ENCODE measurements at regions not wholly inside any gene's neighbourhood (a gene's known extent, or its start where the extent isn't known, plus 50 kb on each side); places are given as distances from the start of the nearest gene placed in this dataset.

- Mint-ChIP-seq H3K4me3 (no peak overlapping the region), H3K9me3 (ENCODE audit: insufficient read depth) (no peaks in the 10 kb centered on the region), H3K27me3 (no peaks in the 10 kb centered on the region), H3K4me1 (peaks cover 6% of the 10 kb centered on the region), H3K27ac (no peak overlapping the region)
- H3K27ac ChIP-seq (ENCODE audit: low read length in 2 of 2): no peak overlapping the region
- no peaks in the 10 kb centered on the region for H3K9me3 ChIP-seq (ENCODE audit: control extremely low read depth in 1 of 3, control insufficient read depth in 2 of 3, insufficient read depth in 1 of 3, low read length in 2 of 3)
- no peaks in the 10 kb centered on the region for H3K79me2 ChIP-seq (ENCODE audit: control insufficient read depth, insufficient read depth, low read length)
- no peak for ATAC-seq (ENCODE audit: low read depth)
- POLR2A ChIA-PET: no interaction called here
- H3K4me2 ChIP-seq (replicated peaks; ENCODE audit: low read depth, low read length, poor library complexity, severe bottlenecking): no peak overlapping the region
- peaks cover 0 to 5% of the 10 kb centered on the region in 2 donors for H3K4me1 ChIP-seq (ENCODE audit: control insufficient read depth in 2 of 2, insufficient read depth in 2 of 2, low read length in 2 of 2)
- no peak overlapping the region for H2AFZ ChIP-seq (ENCODE audit: insufficient read depth, low read depth, low read length, poor library complexity, severe bottlenecking)
- intact Hi-C loops (cut with micrococcal nuclease): no loop called here
- H3K36me3 ChIP-seq (replicated peaks in 1 of 2; ENCODE audit: control extremely low read depth in 1 of 2, control insufficient read depth in 1 of 2, extremely low read depth in 1 of 2, insufficient read depth in 2 of 2, low read length in 1 of 2): no peaks in the 10 kb centered on the region
- 79% methylated on average over 4 of the region's 4 CpGs for WGBS (ENCODE audit: insufficient coverage)
- H3K9ac ChIP-seq (ENCODE audit: low read length): no peak overlapping the region
- no peak for DNase-seq
- CTCF ChIA-PET: no interaction called here
- no peaks in the 10 kb centered on the region for H3K27me3 ChIP-seq (replicated peaks in 1 of 4; ENCODE audit: control extremely low read depth in 1 of 4, control insufficient read depth in 3 of 4, insufficient read depth in 4 of 4, low read length in 3 of 4)
- TF ChIP-seq CTCF (IDR thresholded peaks at IDR 0.05): no peak
- no peak for TF ChIP-seq EZH2 (IDR thresholded peaks at IDR 0.05; ENCODE audit: borderline replicate concordance, insufficient read depth, low read depth, low read length, poor library complexity, severe bottlenecking)
- H3K4me3 ChIP-seq (ENCODE audit: control extremely low read depth in 1 of 5, extremely low read depth in 1 of 5, insufficient read depth in 1 of 5, low read depth in 2 of 5, low read length in 4 of 5): no peak overlapping the region
- no peaks in the 10 kb centered on the region for H4K20me1 ChIP-seq (ENCODE audit: control insufficient read depth, insufficient read depth, low read length, poor library complexity, severe bottlenecking)
Observed at GRCh38 chr3:35523074-35523473, 116.3 kb upstream of the ARPP21 start.

- no CpG with 5 or more reads among the region's 4 CpGs for WGBS (ENCODE audit: insufficient coverage)
- no peak for ATAC-seq (ENCODE audit: low read depth)
- no peaks in the 10 kb centered on the region for H3K9me3 ChIP-seq (ENCODE audit: control extremely low read depth in 1 of 3, control insufficient read depth in 2 of 3, insufficient read depth in 1 of 3, low read length in 2 of 3)
- intact Hi-C loops (cut with micrococcal nuclease): no loop called here
- CTCF ChIA-PET: no interaction called here
- H3K4me1 ChIP-seq (ENCODE audit: control insufficient read depth in 2 of 2, insufficient read depth in 2 of 2, low read length in 2 of 2): peaks cover 0 to 5% of the 10 kb centered on the region in 2 donors
- H3K79me2 ChIP-seq (ENCODE audit: control insufficient read depth, insufficient read depth, low read length): no peaks in the 10 kb centered on the region
- no peak overlapping the region for H3K4me3 ChIP-seq (ENCODE audit: control extremely low read depth in 1 of 5, extremely low read depth in 1 of 5, insufficient read depth in 1 of 5, low read depth in 2 of 5, low read length in 4 of 5)
- no peaks in the 10 kb centered on the region for H4K20me1 ChIP-seq (ENCODE audit: control insufficient read depth, insufficient read depth, low read length, poor library complexity, severe bottlenecking)
- H3K36me3 ChIP-seq (replicated peaks in 1 of 2; ENCODE audit: control extremely low read depth in 1 of 2, control insufficient read depth in 1 of 2, extremely low read depth in 1 of 2, insufficient read depth in 2 of 2, low read length in 1 of 2): no peaks in the 10 kb centered on the region
- no peak overlapping the region for H3K4me3 Mint-ChIP-seq
- POLR2A ChIA-PET: no interaction called here
- no peaks in the 10 kb centered on the region for H3K9me3 Mint-ChIP-seq (ENCODE audit: insufficient read depth)
- peaks cover 6% of the 10 kb centered on the region for H3K4me1 Mint-ChIP-seq
- H3K9ac ChIP-seq (ENCODE audit: low read length): no peak overlapping the region
- DNase-seq: no peak
- no peaks in the 10 kb centered on the region for H3K27me3 ChIP-seq (replicated peaks in 1 of 4; ENCODE audit: control extremely low read depth in 1 of 4, control insufficient read depth in 3 of 4, insufficient read depth in 4 of 4, low read length in 3 of 4)
- no peaks in the 10 kb centered on the region for H3K27me3 Mint-ChIP-seq
- no peak overlapping the region for H3K27ac ChIP-seq (ENCODE audit: low read length in 2 of 2)
- H3K27ac Mint-ChIP-seq: no peak overlapping the region
- no peak for TF ChIP-seq CTCF (IDR thresholded peaks at IDR 0.05)
- no peak for TF ChIP-seq EZH2 (IDR thresholded peaks at IDR 0.05; ENCODE audit: borderline replicate concordance, insufficient read depth, low read depth, low read length, poor library complexity, severe bottlenecking)
- H2AFZ ChIP-seq (ENCODE audit: insufficient read depth, low read depth, low read length, poor library complexity, severe bottlenecking): no peak overlapping the region
- H3K4me2 ChIP-seq (replicated peaks; ENCODE audit: low read depth, low read length, poor library complexity, severe bottlenecking): no peak overlapping the region
Observed at GRCh38 chr3:35523838-35524237, 115.5 kb upstream of the ARPP21 start.
